ENCODE measurements at regions not wholly inside any gene's neighbourhood (a gene's known extent, or its start where the extent isn't known, plus 50 kb on each side); places are given as distances from the start of the nearest gene placed in this dataset.

- H3K27me3 Mint-ChIP-seq (ENCODE audit: insufficient read depth, low read depth, poor library complexity) = peaks cover 4% of the 10 kb centered on the region
- no peaks in the 10 kb centered on the region for H3K9me2 ChIP-seq (ENCODE audit: insufficient read depth)
- H3K4me1 ChIP-seq (ENCODE audit: insufficient read depth) = no peaks in the 10 kb centered on the region
- H3K27me3 ChIP-seq (ENCODE audit: insufficient read depth) = no peaks in the 10 kb centered on the region
- H3K36me3 ChIP-seq (ENCODE audit: insufficient read depth) = no peaks in the 10 kb centered on the region
- H3K27ac Mint-ChIP-seq = no peak overlapping the region
- no peaks in the 10 kb centered on the region for H4K20me1 ChIP-seq (replicated peaks; ENCODE audit: insufficient read depth)
- peaks cover 8% of the 10 kb centered on the region; the same call in 2 of the 3 replicates for H3K36me3 Mint-ChIP-seq (ENCODE audit: low read depth)
- H3K4me1 Mint-ChIP-seq = no peaks in the 10 kb centered on the region
- TF ChIP-seq, protein P1, sequence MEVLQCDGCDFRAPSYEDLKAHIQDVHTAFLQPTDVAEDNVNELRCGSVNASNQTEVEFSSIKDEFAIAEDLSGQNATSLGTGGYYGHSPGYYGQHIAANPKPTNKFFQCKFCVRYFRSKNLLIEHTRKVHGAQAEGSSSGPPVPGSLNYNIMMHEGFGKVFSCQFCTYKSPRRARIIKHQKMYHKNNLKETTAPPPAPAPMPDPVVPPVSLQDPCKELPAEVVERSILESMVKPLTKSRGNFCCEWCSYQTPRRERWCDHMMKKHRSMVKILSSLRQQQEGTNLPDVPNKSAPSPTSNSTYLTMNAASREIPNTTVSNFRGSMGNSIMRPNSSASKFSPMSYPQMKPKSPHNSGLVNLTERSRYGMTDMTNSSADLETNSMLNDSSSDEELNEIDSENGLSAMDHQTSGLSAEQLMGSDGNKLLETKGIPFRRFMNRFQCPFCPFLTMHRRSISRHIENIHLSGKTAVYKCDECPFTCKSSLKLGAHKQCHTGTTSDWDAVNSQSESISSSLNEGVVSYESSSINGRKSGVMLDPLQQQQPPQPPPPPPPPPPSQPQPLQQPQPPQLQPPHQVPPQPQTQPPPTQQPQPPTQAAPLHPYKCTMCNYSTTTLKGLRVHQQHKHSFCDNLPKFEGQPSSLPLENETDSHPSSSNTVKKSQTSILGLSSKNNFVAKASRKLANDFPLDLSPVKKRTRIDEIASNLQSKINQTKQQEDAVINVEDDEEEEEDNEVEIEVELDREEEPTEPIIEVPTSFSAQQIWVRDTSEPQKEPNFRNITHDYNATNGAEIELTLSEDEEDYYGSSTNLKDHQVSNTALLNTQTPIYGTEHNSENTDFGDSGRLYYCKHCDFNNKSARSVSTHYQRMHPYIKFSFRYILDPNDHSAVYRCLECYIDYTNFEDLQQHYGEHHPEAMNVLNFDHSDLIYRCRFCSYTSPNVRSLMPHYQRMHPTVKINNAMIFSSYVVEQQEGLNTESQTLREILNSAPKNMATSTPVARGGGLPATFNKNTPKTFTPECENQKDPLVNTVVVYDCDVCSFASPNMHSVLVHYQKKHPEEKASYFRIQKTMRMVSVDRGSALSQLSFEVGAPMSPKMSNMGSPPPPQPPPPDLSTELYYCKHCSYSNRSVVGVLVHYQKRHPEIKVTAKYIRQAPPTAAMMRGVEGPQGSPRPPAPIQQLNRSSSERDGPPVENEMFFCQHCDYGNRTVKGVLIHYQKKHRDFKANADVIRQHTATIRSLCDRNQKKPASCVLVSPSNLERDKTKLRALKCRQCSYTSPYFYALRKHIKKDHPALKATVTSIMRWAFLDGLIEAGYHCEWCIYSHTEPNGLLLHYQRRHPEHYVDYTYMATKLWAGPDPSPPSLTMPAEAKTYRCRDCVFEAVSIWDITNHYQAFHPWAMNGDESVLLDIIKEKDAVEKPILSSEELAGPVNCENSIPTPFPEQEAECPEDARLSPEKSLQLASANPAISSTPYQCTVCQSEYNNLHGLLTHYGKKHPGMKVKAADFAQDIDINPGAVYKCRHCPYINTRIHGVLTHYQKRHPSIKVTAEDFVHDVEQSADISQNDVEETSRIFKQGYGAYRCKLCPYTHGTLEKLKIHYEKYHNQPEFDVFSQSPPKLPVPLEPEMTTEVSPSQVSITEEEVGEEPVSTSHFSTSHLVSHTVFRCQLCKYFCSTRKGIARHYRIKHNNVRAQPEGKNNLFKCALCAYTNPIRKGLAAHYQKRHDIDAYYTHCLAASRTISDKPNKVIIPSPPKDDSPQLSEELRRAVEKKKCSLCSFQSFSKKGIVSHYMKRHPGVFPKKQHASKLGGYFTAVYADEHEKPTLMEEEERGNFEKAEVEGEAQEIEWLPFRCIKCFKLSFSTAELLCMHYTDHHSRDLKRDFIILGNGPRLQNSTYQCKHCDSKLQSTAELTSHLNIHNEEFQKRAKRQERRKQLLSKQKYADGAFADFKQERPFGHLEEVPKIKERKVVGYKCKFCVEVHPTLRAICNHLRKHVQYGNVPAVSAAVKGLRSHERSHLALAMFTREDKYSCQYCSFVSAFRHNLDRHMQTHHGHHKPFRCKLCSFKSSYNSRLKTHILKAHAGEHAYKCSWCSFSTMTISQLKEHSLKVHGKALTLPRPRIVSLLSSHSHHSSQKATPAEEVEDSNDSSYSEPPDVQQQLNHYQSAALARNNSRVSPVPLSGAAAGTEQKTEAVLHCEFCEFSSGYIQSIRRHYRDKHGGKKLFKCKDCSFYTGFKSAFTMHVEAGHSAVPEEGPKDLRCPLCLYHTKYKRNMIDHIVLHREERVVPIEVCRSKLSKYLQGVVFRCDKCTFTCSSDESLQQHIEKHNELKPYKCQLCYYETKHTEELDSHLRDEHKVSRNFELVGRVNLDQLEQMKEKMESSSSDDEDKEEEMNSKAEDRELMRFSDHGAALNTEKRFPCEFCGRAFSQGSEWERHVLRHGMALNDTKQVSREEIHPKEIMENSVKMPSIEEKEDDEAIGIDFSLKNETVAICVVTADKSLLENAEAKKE (CRISPR knock-in tag; IDR thresholded peaks at IDR 0.05) = no peak
- TF ChIP-seq EZH2phosphoT487 (IDR thresholded peaks at IDR 0.05; ENCODE audit: unreplicated experiment) (no peak), ZNF331 (CRISPR knock-in tag; IDR thresholded peaks at IDR 0.05; ENCODE audit: low read depth) (no peak), NANOG (IDR thresholded peaks at IDR 0.05; ENCODE audit: borderline replicate concordance) (no peak), JUNB (IDR thresholded peaks at IDR 0.05; ENCODE audit: unreplicated experiment) (no peak), REST (IDR thresholded peaks at IDR 0.05; ENCODE audit: unreplicated experiment) (no peak), POLR2AphosphoS5 (IDR thresholded peaks at IDR 0.05; ENCODE audit: low read depth) (no peak), EZH2 (IDR thresholded peaks at IDR 0.05; ENCODE audit: low read depth, unreplicated experiment) (no peak), STAT1 (IDR thresholded peaks at IDR 0.05; ENCODE audit: unreplicated experiment) (no peak)
- no peak overlapping the region for H2AFZ ChIP-seq
- DNase-seq (ENCODE audit: low spot score) (no peak), ATAC-seq (no peak)
- H3K4me2 ChIP-seq = no peak overlapping the region
- peaks cover 8% of the 10 kb centered on the region; the same call in 1 of the 3 replicates for H3K9me3 Mint-ChIP-seq
- no peak overlapping the region for H3K4me3 ChIP-seq
- no peak overlapping the region for H3K4me3 Mint-ChIP-seq
- H3K79me2 ChIP-seq (replicated peaks; ENCODE audit: insufficient read depth) = no peaks in the 10 kb centered on the region
- no peaks in the 10 kb centered on the region for H3F3A ChIP-seq (replicated peaks; ENCODE audit: low read depth)
- H3K27ac ChIP-seq (ENCODE audit: low read depth) = no peak overlapping the region
Observed at GRCh38 chr13:64073203-64073602, 2657.6 kb upstream of the PCDH20 start.

Measured in GM23338 (cell line).